ENCODE measurements at regions not wholly inside any gene's neighbourhood (a gene's known extent, or its start where the extent isn't known, plus 50 kb on each side); places are given as distances from the start of the nearest gene placed in this dataset.
"Not testable (repeated sequence)": the region's sequence is repeated elsewhere in the genome, so short reads cannot be mapped to it uniquely, and the experiment has no call there.

- no peak for TF ChIP-seq CTCF (IDR thresholded peaks at IDR 0.05; ENCODE audit: insufficient read depth in 1 of 2, low read depth in 1 of 2, low read length in 1 of 2, severe bottlenecking in 1 of 2, unreplicated experiment in 1 of 2)
- BruUV-seq (replicated peaks), result no TSS peak
- Histone ChIP-seq H3K9me3 (no peaks in the 10 kb centered on the region), H3K36me3 (ENCODE audit: control insufficient read depth, insufficient read depth, low read length) (no peaks in the 10 kb centered on the region), H3K4me3 (ENCODE audit: low read depth, low read length) (no peak overlapping the region), H3K4me1 (no peaks in the 10 kb centered on the region), H3K27me3 (replicated peaks; ENCODE audit: control insufficient read depth, insufficient read depth, low read length) (no peaks in the 10 kb centered on the region)
- H3K4me1 Mint-ChIP-seq (ENCODE audit: low read depth, unreplicated experiment), result no peaks in the 10 kb centered on the region
- POLR2A ChIA-PET, result no interaction called here
- H3K36me3 Mint-ChIP-seq (ENCODE audit: insufficient read depth, unreplicated experiment), result no peaks in the 10 kb centered on the region
- no peaks in the 10 kb centered on the region for H3K9me3 Mint-ChIP-seq (ENCODE audit: unreplicated experiment)
- H3K27ac Mint-ChIP-seq (ENCODE audit: unreplicated experiment), result no peak overlapping the region
- intact Hi-C loops (cut with micrococcal nuclease; ENCODE audit: unreplicated experiment), result no loop called here
- H3K4me3 Mint-ChIP-seq (ENCODE audit: unreplicated experiment), result no peak overlapping the region
- H3K27me3 Mint-ChIP-seq (ENCODE audit: insufficient read depth, unreplicated experiment), result peaks cover 2% of the 10 kb centered on the region
- CTCF ChIA-PET, result no interaction called here
- DNase-seq, result no peak
Measured at GRCh38 chr9:17881371-17881770, 302.5 kb downstream of the SH3GL2 start.

- BruUV-seq (replicated peaks), result no TSS peak
- intact Hi-C loops (cut with micrococcal nuclease; ENCODE audit: unreplicated experiment), result no loop called here
- no peaks in the 10 kb centered on the region for H3K27me3 ChIP-seq (replicated peaks; ENCODE audit: control insufficient read depth, insufficient read depth, low read length)
Measured at GRCh38 chr9:17882688-17883594, 304.1 kb downstream of the SH3GL2 start.

GRCh38 chr9:17888066-17888465 lies 309.2 kb downstream of the SH3GL2 start:
- Mint-ChIP-seq H3K36me3 (ENCODE audit: insufficient read depth, unreplicated experiment) (no peaks in the 10 kb centered on the region), H3K27me3 (ENCODE audit: insufficient read depth, unreplicated experiment) (peaks cover 11% of the 10 kb centered on the region), H3K4me3 (ENCODE audit: unreplicated experiment) (no peak overlapping the region), H3K9me3 (ENCODE audit: unreplicated experiment) (no peaks in the 10 kb centered on the region), H3K27ac (ENCODE audit: unreplicated experiment) (no peak overlapping the region), H3K4me1 (ENCODE audit: low read depth, unreplicated experiment) (no peaks in the 10 kb centered on the region)
- CTCF ChIA-PET, result no interaction called here
- intact Hi-C loops (cut with micrococcal nuclease; ENCODE audit: unreplicated experiment), result no loop called here
- no TSS peak for BruUV-seq (replicated peaks)
- Histone ChIP-seq H3K4me3 (ENCODE audit: low read depth, low read length) (no peak overlapping the region), H3K36me3 (ENCODE audit: control insufficient read depth, insufficient read depth, low read length) (no peaks in the 10 kb centered on the region), H3K27me3 (replicated peaks; ENCODE audit: control insufficient read depth, insufficient read depth, low read length) (no peaks in the 10 kb centered on the region), H3K4me1 (no peaks in the 10 kb centered on the region), H3K9me3 (no peaks in the 10 kb centered on the region)
- TF ChIP-seq CTCF (IDR thresholded peaks at IDR 0.05; ENCODE audit: insufficient read depth in 1 of 2, low read depth in 1 of 2, low read length in 1 of 2, severe bottlenecking in 1 of 2, unreplicated experiment in 1 of 2), result no peak
- POLR2A ChIA-PET, result no interaction called here
- no peak for DNase-seq

More at GRCh38 chr9:17882688-17883594, 304.1 kb downstream of the SH3GL2 start:
- Mint-ChIP-seq H3K9me3 (ENCODE audit: unreplicated experiment) (no peaks in the 10 kb centered on the region), H3K36me3 (ENCODE audit: insufficient read depth, unreplicated experiment) (no peaks in the 10 kb centered on the region), H3K4me1 (ENCODE audit: low read depth, unreplicated experiment) (no peaks in the 10 kb centered on the region), H3K4me3 (ENCODE audit: unreplicated experiment) (no peak overlapping the region), H3K27me3 (ENCODE audit: insufficient read depth, unreplicated experiment) (peaks cover 5% of the 10 kb centered on the region), H3K27ac (ENCODE audit: unreplicated experiment) (no peak overlapping the region)
- no peaks in the 10 kb centered on the region for H3K36me3 ChIP-seq (ENCODE audit: control insufficient read depth, insufficient read depth, low read length)
- H3K4me1 ChIP-seq, result no peaks in the 10 kb centered on the region
- H3K9me3 ChIP-seq, result no peaks in the 10 kb centered on the region
- no peak for DNase-seq
- no peak for TF ChIP-seq CTCF (IDR thresholded peaks at IDR 0.05; ENCODE audit: insufficient read depth in 1 of 2, low read depth in 1 of 2, low read length in 1 of 2, severe bottlenecking in 1 of 2, unreplicated experiment in 1 of 2)
- CTCF ChIA-PET, result no interaction called here
- POLR2A ChIA-PET, result no interaction called here
- H3K4me3 ChIP-seq (ENCODE audit: low read depth, low read length), result no peak overlapping the region

- intact Hi-C loops (cut with micrococcal nuclease; ENCODE audit: unreplicated experiment); H3K9me3 Mint-ChIP-seq (ENCODE audit: unreplicated experiment); H3K36me3 ChIP-seq (ENCODE audit: control insufficient read depth, insufficient read depth, low read length); CTCF ChIA-PET; H3K4me1 Mint-ChIP-seq (ENCODE audit: low read depth, unreplicated experiment); H3K4me1 ChIP-seq; DNase-seq; BruUV-seq (replicated peaks); H3K27me3 ChIP-seq (replicated peaks; ENCODE audit: control insufficient read depth, insufficient read depth, low read length); H3K4me3 Mint-ChIP-seq (ENCODE audit: unreplicated experiment); H3K4me3 ChIP-seq (ENCODE audit: low read depth, low read length); POLR2A ChIA-PET; H3K36me3 Mint-ChIP-seq (ENCODE audit: insufficient read depth, unreplicated experiment); H3K27ac Mint-ChIP-seq (ENCODE audit: unreplicated experiment); H3K9me3 ChIP-seq: not testable (repeated sequence)
- peaks cover 14% of the 10 kb centered on the region for H3K27me3 Mint-ChIP-seq (ENCODE audit: insufficient read depth, unreplicated experiment)
Measured at GRCh38 chr9:17888964-17889363, 310.1 kb downstream of the SH3GL2 start.
